Panc1 (cell line): ENCODE measurements at regions not wholly inside any gene's neighbourhood (a gene's known extent, or its start where the extent isn't known, plus 50 kb on each side); places are given as distances from the start of the nearest gene placed in this dataset.

ENCODE experiments used
- ATAC-seq: fragments of 200-7000 bp; cut with Tn5 transposase; 2 replicates; pipeline ENCODE4 v1.9.1; 2020; ENCODE audit warnings: mild to moderate bottlenecking, moderate library complexity
- BruUV-seq: library from RNA; stranded (reverse); fragments of 400-500 nt; replicated peaks from 2 replicates; lab custom pipeline; 2021; lab: Mats Ljungman, UMichigan
- CTCF ChIA-PET: fragments of 300-600 bp; sonication (Branson Sonifier 250); formaldehyde crosslinking; loops from one replicate; lab custom pipeline; 2022; ENCODE audit warnings: antibody characterized with exemption; lab: Charles Lee
- POLR2A ChIA-PET: fragments of 300-600 bp; sonication (Branson Sonifier 250); formaldehyde crosslinking; loops from one replicate; lab custom pipeline; 2022; ENCODE audit warnings: antibody characterized with exemption; lab: Charles Lee
- DNase-seq: peaks from one replicate; pipeline ENCODE4 v3.0.0-alpha.2; 2010; ENCODE audit warnings: low read depth, low spot score
- H3K27ac ChIP-seq: 2 replicates; pipeline ENCODE4 v1.5.1; 2011; ENCODE audit warnings: mild to moderate bottlenecking, low read length, inconsistent platforms
- H3K27me3 ChIP-seq: fragments of 200-500 bp; sonication (Bioruptor generic); 2 replicates; pipeline ENCODE4 v1.6.0; 2014; ENCODE audit warnings: low read length, inconsistent platforms; ENCODE audit not compliant: control insufficient read depth, insufficient read depth
- H3K36me3 ChIP-seq: fragments of 200-500 bp; sonication (Bioruptor generic); 2 replicates; pipeline ENCODE4 v1.5.1; 2014; ENCODE audit warnings: inconsistent platforms, mild to moderate bottlenecking, low read length, moderate library complexity; ENCODE audit not compliant: control insufficient read depth, insufficient read depth
- H3K4me1 ChIP-seq: 2 replicates; pipeline ENCODE4 v1.5.1; 2011; ENCODE audit warnings: inconsistent platforms, mild to moderate bottlenecking, low read length, moderate library complexity; ENCODE audit not compliant: control insufficient read depth, insufficient read depth
- H3K4me3 ChIP-seq, 2 experiments: 2 replicates each; pipeline ENCODE4 v1.5.1; 2011 to 2012; ENCODE audit warnings: low read depth in 2 of 2, low read length in 2 of 2, mild to moderate bottlenecking in 2 of 2, inconsistent platforms in 1 of 2, moderate library complexity in 1 of 2
- H3K9me3 ChIP-seq: fragments of 200-500 bp; sonication (Bioruptor generic); 2 replicates; pipeline ENCODE4 v1.5.1; 2014; ENCODE audit warnings: low read depth, mild to moderate bottlenecking, inconsistent platforms, low read length, moderate library complexity; ENCODE audit not compliant: control insufficient read depth, insufficient read depth
- CTCF ChIP-seq: fragments of 450-650 bp; IDR thresholded peaks from 2 replicates; pipeline ENCODE4 v1.5.1; 2017; ENCODE audit warnings: mild to moderate bottlenecking
- POLR2AphosphoS5 ChIP-seq: IDR thresholded peaks from 2 replicates; pipeline ENCODE4 v1.6.1; 2012; ENCODE audit warnings: mild to moderate bottlenecking, low read depth, low read length, moderate library complexity
- REST ChIP-seq, 2 experiments: IDR thresholded peaks; 2 replicates each; pipeline ENCODE4 v1.6.1; 2011 to 2012; ENCODE audit warnings: low read depth in 2 of 2, control low read depth in 1 of 2, low read length in 1 of 2, mild to moderate bottlenecking in 1 of 2, moderate library complexity in 1 of 2; ENCODE audit not compliant: insufficient read depth in 1 of 2
- SIN3A ChIP-seq: IDR thresholded peaks from 2 replicates; pipeline ENCODE4 v1.6.1; 2012; ENCODE audit warnings: low read depth, mild to moderate bottlenecking, low read length, moderate library complexity, borderline replicate concordance; ENCODE audit not compliant: insufficient read depth
- TCF7L2 ChIP-seq: IDR thresholded peaks from 2 replicates; pipeline ENCODE4 v1.6.1; 2011; ENCODE audit warnings: mild to moderate bottlenecking, low read depth, low read length, inconsistent platforms
- in situ Hi-C: cut with HindIII; loops from 2 replicates; pipeline ENCODE4 v1.10.0; 2016; ENCODE audit warnings: low sequenced_read_pairs, low pct_unique_long_range_greater_than_20kb
- intact Hi-C: fragments of 100-400 bp; cut with micrococcal nuclease; formaldehyde crosslinking; loops from one replicate; pipeline ENCODE4 v1.10.0; 2022; ENCODE audit not compliant: unreplicated experiment

GRCh38 chr16:14344292-14344691 lies 273.2 kb downstream of the MRTFB start:
- POLR2A ChIA-PET, result no interaction called here
- H3K9me3 ChIP-seq, result no peaks in the 10 kb centered on the region
- no peak for DNase-seq
- H3K4me3 ChIP-seq, result no peak overlapping the region
- TF ChIP-seq SIN3A (no peak), TCF7L2 (no peak), REST (IDR thresholded peaks at IDR 0.05; ENCODE audit: insufficient read depth in 1 of 2, low read depth in 2 of 2, low read length in 1 of 2) (no peak), CTCF (no peak)
- H3K27ac ChIP-seq, result no peak overlapping the region
- H3K27me3 ChIP-seq, result no peaks in the 10 kb centered on the region
- in situ Hi-C loops, result no loop called here
- no peaks in the 10 kb centered on the region for H3K36me3 ChIP-seq
- CTCF ChIA-PET, result interaction anchor here (0.6 kb wide), 1 partner anchor 421 kb away, joined by 6 read pairs; no protein-coding TSS in a partner anchor
- BruUV-seq, result no TSS peak
- peak; percentile 53; the same call in 1 of the 2 replicates for ATAC-seq
- intact Hi-C loops, result no loop called here
- no peaks in the 10 kb centered on the region for H3K4me1 ChIP-seq

GRCh38 chr16:14341324-14342225 lies 270.5 kb downstream of the MRTFB start:
- in situ Hi-C loops, result no loop called here
- ATAC-seq, result no peak
- TF ChIP-seq POLR2AphosphoS5, result no peak
- TF ChIP-seq REST (IDR thresholded peaks at IDR 0.05; ENCODE audit: insufficient read depth in 1 of 2, low read depth in 2 of 2, low read length in 1 of 2), result no peak
- TF ChIP-seq SIN3A, result no peak
- TF ChIP-seq CTCF, result no peak
- no peak for TF ChIP-seq TCF7L2
- Histone ChIP-seq H3K4me3 (no peak overlapping the region), H3K4me1 (no peaks in the 10 kb centered on the region), H3K27ac (no peak overlapping the region), H3K36me3 (no peaks in the 10 kb centered on the region), H3K27me3 (no peaks in the 10 kb centered on the region), H3K9me3 (no peaks in the 10 kb centered on the region)
- BruUV-seq, result no TSS peak
- ChIA-PET POLR2A (no interaction called here), CTCF (no interaction called here)
- no peak for DNase-seq
- intact Hi-C loops, result no loop called here
